Brain microvascular endothelial cell (primary cell): ENCODE measurements at regions not wholly inside any gene's neighbourhood (a gene's known extent, or its start where the extent isn't known, plus 50 kb on each side); places are given as distances from the start of the nearest gene placed in this dataset.
"Not testable (repeated sequence)": the region's sequence is repeated elsewhere in the genome, so short reads cannot be mapped to it uniquely, and the experiment has no call there.

ENCODE experiments used
- DNase-seq: peaks from one replicate; pipeline ENCODE4 v3.0.0-alpha.2; 2020
- H3K27ac ChIP-seq: fragments of 250-450 bp; sonication (Bioruptor Pico); 2 replicates; pipeline ENCODE4 v1.5.1; 2020; ENCODE audit warnings: mild to moderate bottlenecking, moderate library complexity
- H3K27me3 ChIP-seq: fragments of 250-450 bp; sonication (Bioruptor Pico); replicated peaks from 2 replicates; pipeline ENCODE4 v1.5.1; 2020; ENCODE audit warnings: mild to moderate bottlenecking
- H3K36me3 ChIP-seq: fragments of 250-450 bp; sonication (Bioruptor Pico); replicated peaks from 2 replicates; pipeline ENCODE4 v1.5.1; 2020; ENCODE audit warnings: mild to moderate bottlenecking
- H3K4me3 ChIP-seq: 2 replicates; pipeline ENCODE4 v1.5.1; 2011; ENCODE audit warnings: low read depth, mild to moderate bottlenecking, control low read depth, low read length, moderate library complexity
- in situ Hi-C: cut with HindIII; loops from 2 replicates; pipeline ENCODE4 v1.10.0; 2017; ENCODE audit warnings: low sequenced_read_pairs, low pct_ligation_motif_present
- TF ChIP-seq, protein P1 (sequence below): IDR thresholded peaks from 2 replicates; pipeline ENCODE4 v1.5.1; 2011; ENCODE audit warnings: low read depth, mild to moderate bottlenecking, moderate library complexity, low read length, control low read depth, inconsistent platforms; ENCODE audit errors: missing control alignments

DNA sequence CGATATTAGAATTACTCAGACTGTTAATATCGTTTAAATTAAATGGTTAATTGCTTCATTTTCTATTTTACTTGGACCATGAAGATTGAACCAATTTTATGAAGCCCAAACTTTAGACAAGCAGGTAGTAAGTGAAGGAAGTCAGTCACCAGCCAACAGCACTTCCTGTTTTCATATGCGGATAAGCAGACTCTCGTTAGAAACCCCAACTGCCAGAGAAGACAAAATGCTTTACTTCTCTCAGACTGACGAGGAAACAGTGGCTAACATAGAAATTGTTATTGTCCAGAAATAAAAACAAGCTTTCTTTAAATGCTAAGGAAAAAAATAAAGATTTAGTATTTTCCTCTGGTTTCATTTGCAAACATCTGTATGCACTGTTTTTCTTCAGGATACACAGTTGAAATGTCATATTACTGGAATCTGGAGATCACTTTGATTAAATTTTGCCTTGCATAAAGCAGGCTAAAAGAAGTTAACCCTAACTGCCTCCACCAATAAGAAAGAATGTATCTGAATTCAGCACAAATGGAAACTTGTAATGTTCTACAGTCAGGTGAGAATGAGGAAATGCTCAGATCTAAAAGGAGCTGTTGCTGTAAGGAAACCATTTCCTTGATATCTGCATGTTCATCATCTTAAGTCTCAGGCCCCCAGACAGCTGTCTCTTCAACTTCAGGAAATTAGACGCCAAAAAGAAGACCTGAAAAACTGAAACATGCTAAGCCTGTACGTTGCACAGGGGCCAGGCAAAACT lies 129.8 kb upstream of the SAMSN1 start:
- TF ChIP-seq, protein P1, sequence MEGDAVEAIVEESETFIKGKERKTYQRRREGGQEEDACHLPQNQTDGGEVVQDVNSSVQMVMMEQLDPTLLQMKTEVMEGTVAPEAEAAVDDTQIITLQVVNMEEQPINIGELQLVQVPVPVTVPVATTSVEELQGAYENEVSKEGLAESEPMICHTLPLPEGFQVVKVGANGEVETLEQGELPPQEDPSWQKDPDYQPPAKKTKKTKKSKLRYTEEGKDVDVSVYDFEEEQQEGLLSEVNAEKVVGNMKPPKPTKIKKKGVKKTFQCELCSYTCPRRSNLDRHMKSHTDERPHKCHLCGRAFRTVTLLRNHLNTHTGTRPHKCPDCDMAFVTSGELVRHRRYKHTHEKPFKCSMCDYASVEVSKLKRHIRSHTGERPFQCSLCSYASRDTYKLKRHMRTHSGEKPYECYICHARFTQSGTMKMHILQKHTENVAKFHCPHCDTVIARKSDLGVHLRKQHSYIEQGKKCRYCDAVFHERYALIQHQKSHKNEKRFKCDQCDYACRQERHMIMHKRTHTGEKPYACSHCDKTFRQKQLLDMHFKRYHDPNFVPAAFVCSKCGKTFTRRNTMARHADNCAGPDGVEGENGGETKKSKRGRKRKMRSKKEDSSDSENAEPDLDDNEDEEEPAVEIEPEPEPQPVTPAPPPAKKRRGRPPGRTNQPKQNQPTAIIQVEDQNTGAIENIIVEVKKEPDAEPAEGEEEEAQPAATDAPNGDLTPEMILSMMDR = no peak
- Histone ChIP-seq H3K27me3 (no peaks in the 10 kb centered on the region), H3K27ac (no peak overlapping the region), H3K4me3 (no peak overlapping the region), H3K36me3 (no peaks in the 10 kb centered on the region)
- in situ Hi-C loops = no loop called here
- no peak for DNase-seq

DNA sequence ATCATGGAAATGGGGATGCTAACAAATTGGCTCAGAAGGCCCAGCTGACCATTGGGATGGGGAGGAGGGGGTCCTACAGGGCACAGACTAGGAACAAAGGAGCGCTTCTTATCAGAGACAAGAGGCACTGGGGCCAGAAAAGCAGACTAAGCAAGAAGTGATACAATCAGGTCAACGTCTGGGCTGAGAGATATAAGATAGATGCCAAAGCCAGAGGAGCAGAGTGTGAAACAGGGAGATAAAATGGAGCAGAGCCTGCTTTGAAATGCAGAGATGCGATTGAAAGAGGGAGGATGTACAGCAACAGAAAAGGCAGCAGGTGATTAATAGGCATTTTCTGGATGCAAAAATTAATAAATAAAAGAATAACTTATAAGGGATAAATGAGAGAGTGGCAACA lies 127.5 kb upstream of the SAMSN1 start:
- H3K27me3 ChIP-seq = no peaks in the 10 kb centered on the region
- TF ChIP-seq, protein P1 = no peak
- no peak overlapping the region for H3K27ac ChIP-seq
- H3K4me3 ChIP-seq = no peak overlapping the region
- no peak for DNase-seq
- in situ Hi-C loops = no loop called here
- H3K36me3 ChIP-seq = no peaks in the 10 kb centered on the region

DNA sequence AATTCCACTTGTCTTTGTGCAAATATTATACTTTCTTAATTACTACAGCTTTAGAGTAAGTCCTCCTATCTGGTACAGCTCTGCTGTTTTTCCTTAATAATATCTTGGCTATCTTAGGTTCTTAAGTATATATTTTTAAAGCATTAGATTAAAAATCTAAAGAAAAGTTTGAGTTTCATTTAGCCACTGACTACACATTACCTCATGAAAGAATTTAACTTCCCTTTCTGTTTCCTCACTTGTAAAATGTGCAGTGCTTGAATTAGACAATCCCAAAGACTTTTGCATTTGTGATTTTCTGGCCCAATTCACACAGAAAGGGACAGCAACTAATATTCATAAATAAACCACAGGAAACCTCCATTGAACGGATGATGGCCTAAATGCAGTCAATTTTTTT lies 126.4 kb upstream of the SAMSN1 start:
- H3K27me3 ChIP-seq = no peaks in the 10 kb centered on the region
- no peak for DNase-seq
- in situ Hi-C loops = no loop called here
- no peaks in the 10 kb centered on the region for H3K36me3 ChIP-seq
- no peak overlapping the region for H3K4me3 ChIP-seq
- H3K27ac ChIP-seq = no peak overlapping the region
- TF ChIP-seq, protein P1 = no peak

DNA sequence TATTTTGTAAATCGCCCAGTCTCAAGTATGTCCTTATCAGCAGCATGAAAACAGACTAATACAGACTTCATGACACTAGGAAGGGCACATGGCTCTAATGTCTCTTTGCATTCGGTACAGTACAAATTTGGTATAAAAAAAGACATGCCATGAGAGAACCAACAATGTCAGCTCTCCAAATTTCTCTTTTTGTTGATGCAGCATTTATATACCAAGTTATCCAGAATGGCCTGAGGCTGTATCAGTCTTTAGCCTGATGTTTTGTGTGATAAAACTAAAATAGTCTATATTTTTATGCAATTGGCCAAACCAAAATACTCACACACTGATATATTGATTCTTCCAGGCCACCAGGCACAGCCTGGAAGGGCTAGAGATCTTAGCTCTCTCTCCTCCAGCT lies 124.3 kb upstream of the SAMSN1 start:
- no peak overlapping the region for H3K27ac ChIP-seq
- no peak overlapping the region for H3K4me3 ChIP-seq
- DNase-seq = no peak
- H3K36me3 ChIP-seq = no peaks in the 10 kb centered on the region
- TF ChIP-seq, protein P1 = no peak
- H3K27me3 ChIP-seq = no peaks in the 10 kb centered on the region
- in situ Hi-C loops = no loop called here

DNA sequence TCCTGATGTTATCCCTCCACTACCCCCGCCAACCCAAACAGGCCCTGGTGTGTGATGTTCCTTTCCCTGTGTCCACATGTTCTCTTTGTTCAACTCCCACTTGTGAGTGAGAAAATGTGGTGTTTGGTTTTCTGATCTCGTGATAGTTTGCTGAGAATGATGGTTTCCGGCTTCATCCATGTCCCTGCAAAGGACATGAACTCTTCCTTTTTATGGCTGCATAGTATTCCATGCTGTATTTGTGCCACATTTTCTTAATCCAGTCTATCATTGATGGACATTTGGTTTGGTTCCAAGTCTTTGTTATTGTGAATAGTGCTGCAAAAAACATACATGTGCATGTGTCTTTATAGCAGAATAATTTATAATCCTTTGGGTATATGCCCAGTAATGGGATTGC lies 123.0 kb upstream of the SAMSN1 start:
- in situ Hi-C loops, DNase-seq, H3K36me3 ChIP-seq, H3K4me3 ChIP-seq, H3K27me3 ChIP-seq, H3K27ac ChIP-seq: not testable (repeated sequence)

DNA sequence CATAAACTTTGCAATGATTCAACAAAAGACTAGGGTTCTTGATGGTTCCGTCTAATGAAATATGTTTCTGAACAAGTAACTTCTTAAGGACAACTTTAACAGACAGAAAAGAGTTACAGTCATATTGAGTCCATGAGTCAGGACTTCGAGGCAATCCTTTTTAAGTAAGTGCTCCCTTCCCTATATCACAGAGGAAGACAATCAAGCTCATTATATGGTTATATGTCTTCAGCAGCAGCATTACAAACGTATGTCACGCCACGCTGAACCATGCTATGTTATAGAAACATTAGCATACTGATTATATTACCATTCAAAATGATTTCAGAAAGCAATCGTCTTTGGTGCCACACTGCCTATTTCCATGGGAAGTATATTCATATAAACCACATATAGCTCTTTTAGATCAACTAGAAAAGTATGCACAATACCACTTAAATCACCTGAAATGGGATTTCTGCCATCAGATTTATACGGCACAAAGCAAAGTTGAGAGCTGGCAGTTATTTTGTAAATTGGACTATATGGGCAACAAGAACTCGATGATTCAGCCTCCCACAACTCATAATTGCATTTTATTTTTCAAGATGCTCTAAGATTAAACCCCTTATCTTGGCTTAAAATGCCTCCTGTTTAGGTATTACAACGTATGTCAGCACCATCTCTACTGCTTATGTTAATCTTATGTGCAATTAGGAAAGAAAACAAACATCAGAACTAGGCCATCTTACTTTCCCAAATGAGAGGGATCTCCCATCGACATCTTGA lies 111.3 kb upstream of the SAMSN1 start:
- H3K27ac ChIP-seq = no peak overlapping the region
- DNase-seq = no peak
- TF ChIP-seq, protein P1 = no peak
- no peaks in the 10 kb centered on the region for H3K27me3 ChIP-seq
- no peak overlapping the region for H3K4me3 ChIP-seq
- no peaks in the 10 kb centered on the region for H3K36me3 ChIP-seq
- in situ Hi-C loops = no loop called here
